ENCODE measurements at regions not wholly inside any gene's neighbourhood (a gene's known extent, or its start where the extent isn't known, plus 50 kb on each side); places are given as distances from the start of the nearest gene placed in this dataset.

GRCh38 chr2:13046557-13047165 lies 329.9 kb downstream of the TRIB2 start:
- TF ChIP-seq SUZ12 (IDR thresholded peaks at IDR 0.05; ENCODE audit: extremely low read depth, insufficient read depth, insufficient read length) = no peak
- no peak for TF ChIP-seq YY1 (IDR thresholded peaks at IDR 0.05; ENCODE audit: insufficient read depth, insufficient read length)

All from NT2/D1 (cell line).